GM18870 (cell line): ENCODE measurements at regions not wholly inside any gene's neighbourhood (a gene's known extent, or its start where the extent isn't known, plus 50 kb on each side); places are given as distances from the start of the nearest gene placed in this dataset.

Experiments used
- ATAC-seq: cut with Tn5 transposase; IDR thresholded peaks from one replicate; pipeline ENCODE4 v1.9.1; 2021; ENCODE audit warnings: moderate library complexity; ENCODE audit not compliant: unreplicated experiment

GRCh38 chr17:70230850-70231640 lies 61.7 kb downstream of the KCNJ2 start:
- ATAC-seq = no peak

GRCh38 chr17:70232466-70232865 lies 63.1 kb downstream of the KCNJ2 start:
- ATAC-seq = no peak

GRCh38 chr17:70235252-70235651 lies 65.9 kb downstream of the KCNJ2 start:
- no peak for ATAC-seq

- ATAC-seq = no peak
These were observed 68.9 kb downstream of the KCNJ2 start for GRCh38 chr17:70238228-70238627.

- ATAC-seq = no peak
These were observed 69.3 kb downstream of the KCNJ2 start for GRCh38 chr17:70238646-70239045.

- no peak for ATAC-seq
These were observed 70.1 kb downstream of the KCNJ2 start for GRCh38 chr17:70239391-70239826.

- ATAC-seq = no peak
These were observed 71.7 kb downstream of the KCNJ2 start for GRCh38 chr17:70241071-70241470.

- no peak for ATAC-seq
These were observed 73.6 kb downstream of the KCNJ2 start for GRCh38 chr17:70242781-70243437.

- ATAC-seq = no peak
These were observed 82.4 kb downstream of the KCNJ2 start for GRCh38 chr17:70251706-70252105.

- ATAC-seq = no peak
These were observed 85.6 kb downstream of the KCNJ2 start for GRCh38 chr17:70254735-70255460.

GRCh38 chr17:70256751-70257150 lies 87.4 kb downstream of the KCNJ2 start:
- ATAC-seq = no peak

GRCh38 chr17:70258465-70258864 lies 89.1 kb downstream of the KCNJ2 start:
- ATAC-seq = no peak

- ATAC-seq = no peak
These were observed 90.1 kb downstream of the KCNJ2 start for GRCh38 chr17:70259400-70259799.

GRCh38 chr17:70261170-70261569 lies 91.8 kb downstream of the KCNJ2 start:
- no peak for ATAC-seq

GRCh38 chr17:70265471-70265870 lies 96.1 kb downstream of the KCNJ2 start:
- ATAC-seq = no peak

GRCh38 chr17:70266394-70266793 lies 97.1 kb downstream of the KCNJ2 start:
- no peak for ATAC-seq

GRCh38 chr17:70268383-70268782 lies 99.1 kb downstream of the KCNJ2 start:
- no peak for ATAC-seq

GRCh38 chr17:70270554-70270953 lies 101.2 kb downstream of the KCNJ2 start:
- no peak for ATAC-seq

GRCh38 chr17:70271200-70271599 lies 101.9 kb downstream of the KCNJ2 start:
- no peak for ATAC-seq

GRCh38 chr17:70271672-70272071 lies 102.3 kb downstream of the KCNJ2 start:
- ATAC-seq = no peak

- ATAC-seq = no peak
These were observed 104.9 kb downstream of the KCNJ2 start for GRCh38 chr17:70274255-70274654.

GRCh38 chr17:70276906-70277305 lies 107.6 kb downstream of the KCNJ2 start:
- no peak for ATAC-seq
